Mucosa of descending colon (tissue), 3 donors: ENCODE measurements at regions not wholly inside any gene's neighbourhood (a gene's known extent, or its start where the extent isn't known, plus 50 kb on each side); places are given as distances from the start of the nearest gene placed in this dataset.

ENCODE experiments used
- ATAC-seq: fragments of 200-7000 bp; cut with Tn5 transposase; one replicate; pipeline ENCODE4 v1.9.1; 2020; ENCODE audit warnings: mild to moderate bottlenecking, moderate library complexity
- DNase-seq, 3 donors: peaks; one replicate each; pipeline ENCODE4 v3.0.0-alpha.2; 2020
- H3K36me3 ChIP-seq: fragments of 200-600 bp; one replicate; pipeline ENCODE4 v1.8.0; 2021; ENCODE audit warnings: low read depth, mild to moderate bottlenecking
- H3K4me1 ChIP-seq: fragments of 200-600 bp; one replicate; pipeline ENCODE4 v1.8.0; 2021; ENCODE audit warnings: low read depth, mild to moderate bottlenecking
- H3K4me3 ChIP-seq: fragments of 200-600 bp; one replicate; pipeline ENCODE4 v1.8.0; 2021; ENCODE audit warnings: mild to moderate bottlenecking
- H3K9me3 ChIP-seq: fragments of 200-600 bp; one replicate; pipeline ENCODE4 v1.8.0; 2021; ENCODE audit warnings: mild to moderate bottlenecking
- CTCF ChIP-seq: fragments of 200-600 bp; IDR thresholded peaks from one replicate; pipeline ENCODE4 v1.8.0; 2022; ENCODE audit warnings: antibody characterized with exemption, mild to moderate bottlenecking
- intact Hi-C, 2 donors: fragments of 100-400 bp; cut with DNase I in 1 of 2; cut with micrococcal nuclease in 1 of 2; formaldehyde crosslinking; loops; one replicate each; pipeline versions ENCODE4 v1.11.0 to v1.11.1; 2022; cut with DNase I, micrococcal nuclease
- donor health status: DM: no; HTN: no; CAD: no; lungs with moderate emphysema.
- donor health status: DM: no; HTN: no; CAD: no.
- donor health status: DM: no; HTN: yes; CAD: no.

DNA sequence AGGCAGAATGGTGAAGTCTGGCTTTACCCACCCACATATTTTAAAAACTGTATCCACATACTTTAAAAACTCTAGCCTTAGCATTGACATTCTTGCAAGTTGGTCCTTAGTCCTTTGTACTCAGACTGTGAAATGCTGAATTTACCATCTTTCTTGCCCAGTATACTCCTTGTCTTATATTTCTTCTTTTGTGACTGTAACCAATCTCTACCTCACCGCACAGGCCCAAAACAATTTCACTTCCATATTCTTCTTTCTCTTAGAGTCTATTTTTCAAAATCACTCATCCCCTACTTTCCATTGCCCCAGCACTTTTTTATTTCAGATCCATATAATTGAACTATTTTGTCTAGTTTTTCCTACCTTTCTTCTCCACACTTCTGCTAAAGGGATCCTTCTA lies 892.4 kb upstream of the B3GALT2 start:
- Histone ChIP-seq H3K9me3 (no peaks in the 10 kb centered on the region), H3K4me1 (no peaks in the 10 kb centered on the region), H3K36me3 (no peaks in the 10 kb centered on the region), H3K4me3 (no peak overlapping the region)
- DNase-seq (no peak), ATAC-seq (no peak)
- intact Hi-C loops = no loop called here
- no peak for TF ChIP-seq CTCF

DNA sequence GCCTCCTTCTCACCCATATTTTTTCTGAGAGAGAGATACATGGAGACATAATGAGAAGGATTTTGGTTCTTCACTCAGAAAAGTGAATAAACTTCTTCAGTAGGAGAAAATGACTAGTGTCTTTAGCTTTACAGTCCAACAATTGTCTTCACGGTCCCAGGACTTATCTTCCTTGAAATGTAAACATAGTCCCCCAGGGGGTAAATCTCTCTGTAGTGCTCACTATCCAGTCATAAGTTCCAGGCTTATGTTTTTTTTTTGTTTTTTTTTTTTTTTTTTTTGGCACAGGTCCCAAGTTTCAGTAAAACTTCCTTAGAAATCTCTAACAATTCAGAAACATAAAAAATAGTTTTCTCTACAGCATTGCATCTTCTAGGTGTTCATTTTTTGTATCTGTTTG lies 890.2 kb upstream of the B3GALT2 start:
- DNase-seq (no peak), ATAC-seq (no peak)
- intact Hi-C loops = no loop called here
- Histone ChIP-seq H3K9me3 (no peaks in the 10 kb centered on the region), H3K4me3 (no peak overlapping the region), H3K4me1 (no peaks in the 10 kb centered on the region), H3K36me3 (no peaks in the 10 kb centered on the region)
- TF ChIP-seq CTCF = no peak

DNA sequence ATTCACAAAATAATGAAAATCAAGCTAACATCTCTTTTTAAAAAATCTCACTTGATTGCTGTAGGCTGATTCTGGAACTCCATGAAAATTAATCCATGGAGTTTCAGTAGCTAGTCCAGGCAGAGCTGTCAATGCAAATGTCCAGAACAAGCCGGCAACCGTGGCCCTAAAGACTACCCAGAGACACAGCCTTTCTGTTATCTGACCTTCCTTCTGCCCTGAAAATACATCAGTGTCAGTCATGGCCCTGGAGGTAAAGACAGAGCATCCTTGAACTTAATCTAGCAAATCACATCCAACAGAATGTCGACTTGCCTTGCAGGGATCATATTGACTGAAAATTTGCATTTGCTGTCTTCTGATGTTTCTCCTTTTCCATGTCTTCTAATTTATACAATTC lies 887.4 kb upstream of the B3GALT2 start:
- ATAC-seq = no peak
- Histone ChIP-seq H3K4me1 (no peaks in the 10 kb centered on the region), H3K36me3 (no peaks in the 10 kb centered on the region), H3K4me3 (no peak overlapping the region), H3K9me3 (no peaks in the 10 kb centered on the region)
- TF ChIP-seq CTCF = no peak
- DNase-seq = no peak
- intact Hi-C loops = no loop called here

DNA sequence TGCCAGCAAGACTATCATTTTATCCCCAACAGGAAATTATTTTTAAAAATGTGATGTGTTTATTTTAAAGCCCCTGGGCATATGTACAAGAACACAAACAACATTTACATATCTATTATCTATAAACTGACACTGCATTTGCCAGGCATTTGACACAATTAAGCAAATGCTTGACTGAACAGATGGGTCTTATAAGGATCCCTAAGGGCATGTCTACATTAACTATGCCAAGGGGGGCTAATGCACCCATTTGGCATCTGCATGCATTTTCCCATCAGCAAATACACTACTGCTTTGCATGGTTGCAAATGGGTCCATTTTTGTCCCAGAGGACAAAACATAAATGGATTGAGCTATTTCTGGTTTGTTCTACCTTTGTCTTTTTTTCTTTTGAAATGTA lies 884.8 kb upstream of the B3GALT2 start:
- Histone ChIP-seq H3K9me3 (no peaks in the 10 kb centered on the region), H3K4me1 (no peaks in the 10 kb centered on the region), H3K36me3 (no peaks in the 10 kb centered on the region), H3K4me3 (no peak overlapping the region)
- no peak for DNase-seq
- TF ChIP-seq CTCF = no peak
- no peak for ATAC-seq
- intact Hi-C loops = no loop called here

DNA sequence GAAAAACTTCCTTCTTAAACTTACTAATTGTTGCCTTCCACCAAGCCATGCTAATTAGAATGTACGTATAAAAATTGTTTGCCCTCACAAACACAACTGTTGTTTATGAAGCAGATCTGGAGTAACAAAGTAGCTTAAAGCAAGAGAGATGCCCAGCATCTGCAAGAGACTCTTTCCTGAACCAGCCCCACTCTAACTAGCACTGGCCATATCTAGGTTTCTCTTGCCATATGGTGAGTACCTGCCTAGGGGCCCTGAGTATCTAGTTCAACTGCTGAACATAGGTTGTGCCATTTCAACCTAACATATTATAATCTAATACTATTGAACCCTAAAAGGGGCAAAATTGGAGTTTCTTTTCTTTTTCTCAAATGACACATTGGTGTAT lies 883.4 kb upstream of the B3GALT2 start:
- Histone ChIP-seq H3K4me3 (no peak overlapping the region), H3K36me3 (no peaks in the 10 kb centered on the region), H3K4me1 (no peaks in the 10 kb centered on the region), H3K9me3 (no peaks in the 10 kb centered on the region)
- DNase-seq = no peak
- TF ChIP-seq CTCF = no peak
- ATAC-seq = no peak
- intact Hi-C loops = no loop called here

- intact Hi-C loops = no loop called here
- DNase-seq (peak in 1 of 3 donors; percentile 22), ATAC-seq (peak; percentile 23)
- Histone ChIP-seq H3K9me3 (no peaks in the 10 kb centered on the region), H3K4me1 (no peaks in the 10 kb centered on the region), H3K4me3 (no peak overlapping the region), H3K36me3 (no peaks in the 10 kb centered on the region)
- no peak for TF ChIP-seq CTCF
Measured at GRCh38 chr1:194069168-194069830, 882.9 kb upstream of the B3GALT2 start.
